NCI-H128 (cell line): ENCODE measurements at regions not wholly inside any gene's neighbourhood (a gene's known extent, or its start where the extent isn't known, plus 50 kb on each side); places are given as distances from the start of the nearest gene placed in this dataset.
"Not testable (repeated sequence)": the region's sequence is repeated elsewhere in the genome, so short reads cannot be mapped to it uniquely, and the experiment has no call there.

ENCODE experiments used
- DNase-seq: peaks from one replicate; lab custom pipeline; 2025; ENCODE audit not compliant: unreplicated experiment; lab: John Stamatoyannopoulos, UW

- no peak for DNase-seq
Measured at GRCh38 chr12:3366451-3367110, 124.4 kb upstream of the PRMT8 start.

GRCh38 chr12:3367750-3368444, 123.1 kb upstream of the PRMT8 start:
- DNase-seq = no peak

- peak; percentile 49 for DNase-seq
Measured at GRCh38 chr12:3371018-3371417, 120.0 kb upstream of the PRMT8 start.

- DNase-seq = no peak
Measured at GRCh38 chr12:3375326-3375725, 115.7 kb upstream of the PRMT8 start.

- no peak for DNase-seq
Measured at GRCh38 chr12:3376779-3377455, 114.1 kb upstream of the PRMT8 start.

GRCh38 chr12:3378655-3379054, 112.3 kb upstream of the PRMT8 start:
- DNase-seq = no peak

- no peak for DNase-seq
Measured at GRCh38 chr12:3379079-3379478, 111.9 kb upstream of the PRMT8 start.

GRCh38 chr12:3380200-3381043, 110.6 kb upstream of the PRMT8 start:
- DNase-seq = no peak

- no peak for DNase-seq
Measured at GRCh38 chr12:3381059-3382047, 109.7 kb upstream of the PRMT8 start.

GRCh38 chr12:3389986-3390385, 101.0 kb upstream of the PRMT8 start:
- DNase-seq = no peak

GRCh38 chr12:3397596-3397995, 93.4 kb upstream of the PRMT8 start:
- DNase-seq = not testable (repeated sequence)

GRCh38 chr12:3398196-3398789, 92.7 kb upstream of the PRMT8 start:
- DNase-seq = no peak

- no peak for DNase-seq
Measured at GRCh38 chr12:3405821-3406220, 85.2 kb upstream of the PRMT8 start.

GRCh38 chr12:3407723-3408122, 83.3 kb upstream of the PRMT8 start:
- no peak for DNase-seq

GRCh38 chr12:3409662-3410061, 81.3 kb upstream of the PRMT8 start:
- DNase-seq = no peak

- no peak for DNase-seq
Measured at GRCh38 chr12:3416159-3416558, 74.8 kb upstream of the PRMT8 start.

- no peak for DNase-seq
Measured at GRCh38 chr12:3416670-3417069, 74.3 kb upstream of the PRMT8 start.

GRCh38 chr12:3417113-3417512, 73.9 kb upstream of the PRMT8 start:
- no peak for DNase-seq

GRCh38 chr12:3417937-3418462, 73.0 kb upstream of the PRMT8 start:
- no peak for DNase-seq
